Renal pelvis (tissue), 1 donor: ENCODE measurements at regions not wholly inside any gene's neighbourhood (a gene's known extent, or its start where the extent isn't known, plus 50 kb on each side); places are given as distances from the start of the nearest gene placed in this dataset.
A peak's percentile ranks its signal among the peaks of the same experiment; 100 is the strongest.

ENCODE experiments used
- DNase-seq: peaks from one replicate; pipeline ENCODE4 v3.0.0-alpha.2; 2013

DNA sequence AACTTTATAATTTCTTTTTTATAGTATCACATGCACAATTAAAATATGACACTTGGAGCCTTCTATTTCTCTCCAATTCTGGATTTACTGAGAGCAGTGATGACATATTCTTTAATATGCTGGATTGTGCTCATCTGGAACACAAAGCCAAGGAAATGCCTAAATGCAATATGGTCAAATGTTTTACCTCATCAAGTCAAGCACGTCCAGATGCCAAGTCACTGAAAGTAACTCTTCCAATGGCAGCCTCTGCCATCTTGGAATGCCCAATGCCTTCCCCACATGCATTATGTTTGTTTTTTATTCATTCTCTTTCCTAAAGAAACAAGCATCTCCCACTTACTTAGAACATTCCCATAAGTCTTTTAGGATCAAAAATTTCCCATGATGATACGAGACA lies 189.8 kb downstream of the TMX3 start:
- no peak for DNase-seq

DNA sequence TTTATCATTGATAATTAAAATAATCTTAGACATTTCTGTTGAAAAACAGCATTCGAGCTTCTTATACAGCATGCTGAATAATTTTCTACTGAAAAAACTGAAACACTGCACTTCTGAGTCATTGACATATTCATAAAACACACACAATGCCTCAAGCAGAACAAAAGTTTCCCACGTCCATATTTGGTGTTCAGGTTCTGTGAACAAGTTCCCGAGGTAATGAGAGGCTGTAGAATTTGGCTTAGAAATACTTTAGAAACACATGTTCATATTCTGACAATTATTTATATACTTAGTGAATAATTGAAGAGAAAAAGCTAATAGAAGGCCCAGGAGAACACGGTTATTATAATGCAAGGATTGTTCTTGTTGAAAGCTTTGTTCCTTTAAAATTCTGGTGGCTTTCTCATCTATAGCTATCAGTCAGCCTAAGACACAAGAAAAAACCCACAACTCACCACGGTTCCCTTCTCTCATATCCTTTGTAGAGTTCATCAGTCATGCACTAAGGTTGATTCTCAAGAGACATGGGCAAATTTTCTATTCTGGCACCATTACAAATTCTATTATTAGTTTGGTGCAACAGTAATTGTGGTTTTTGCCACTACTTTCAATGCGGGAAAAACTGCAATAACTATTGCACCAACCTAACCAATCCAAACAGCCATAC lies 194.4 kb downstream of the TMX3 start:
- no peak for DNase-seq

DNA sequence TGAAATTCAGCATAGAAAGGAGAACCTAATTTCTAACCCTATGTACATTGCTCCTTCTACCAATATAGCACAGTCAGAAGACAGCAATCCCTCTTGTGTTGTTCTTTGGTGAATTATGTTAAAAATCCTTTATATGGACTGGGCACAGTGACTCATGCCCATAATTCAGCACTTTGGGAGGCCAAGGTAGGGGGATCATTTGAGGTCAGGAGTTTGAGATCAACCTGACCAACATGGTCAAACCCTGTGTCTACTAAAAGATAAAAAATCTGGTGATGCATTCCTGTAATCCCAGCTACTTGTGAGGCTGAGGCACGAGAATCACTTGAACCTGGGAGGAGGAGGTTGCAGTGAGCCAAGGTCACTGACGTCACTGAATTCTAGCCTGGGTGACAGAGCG lies 195.6 kb downstream of the TMX3 start:
- no peak for DNase-seq

DNA sequence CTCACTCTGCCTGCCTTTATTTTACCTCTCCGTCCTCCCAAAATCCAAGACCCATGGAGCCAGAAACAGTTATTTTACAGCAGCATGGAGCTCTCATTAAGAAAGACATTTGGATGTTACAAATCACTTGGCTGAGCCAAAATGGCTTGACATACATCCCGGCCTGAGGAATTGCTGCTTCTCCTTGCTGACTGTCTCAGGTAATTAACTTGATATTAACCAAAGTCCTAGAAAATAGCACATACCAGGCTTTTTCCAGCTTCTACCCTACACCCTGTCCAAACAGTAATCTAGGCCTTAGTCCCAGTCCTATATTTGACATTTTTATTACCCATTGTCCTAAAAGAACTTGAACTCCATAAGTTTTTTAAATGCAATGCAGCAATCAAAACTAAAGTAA lies 205.0 kb downstream of the TMX3 start:
- no peak for DNase-seq

DNA sequence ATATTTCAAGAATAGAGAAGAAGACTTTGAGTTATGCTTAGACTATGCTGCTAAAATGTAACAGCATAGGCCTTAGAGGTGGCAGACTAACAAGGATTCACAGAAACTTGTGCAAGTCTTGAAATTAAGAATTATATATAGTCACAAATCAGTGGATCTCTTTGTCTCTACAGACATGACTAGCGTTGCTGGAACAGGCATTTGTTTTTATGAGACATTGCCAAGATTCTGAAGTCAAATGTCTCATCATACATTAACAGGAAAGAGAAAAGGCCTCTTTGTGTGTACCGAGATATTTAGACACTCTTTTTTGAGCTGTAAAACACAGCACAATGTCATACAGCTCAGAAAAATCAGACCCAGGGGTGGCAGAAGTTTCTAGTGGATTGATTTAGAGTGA lies 207.1 kb downstream of the TMX3 start:
- no peak for DNase-seq

DNA sequence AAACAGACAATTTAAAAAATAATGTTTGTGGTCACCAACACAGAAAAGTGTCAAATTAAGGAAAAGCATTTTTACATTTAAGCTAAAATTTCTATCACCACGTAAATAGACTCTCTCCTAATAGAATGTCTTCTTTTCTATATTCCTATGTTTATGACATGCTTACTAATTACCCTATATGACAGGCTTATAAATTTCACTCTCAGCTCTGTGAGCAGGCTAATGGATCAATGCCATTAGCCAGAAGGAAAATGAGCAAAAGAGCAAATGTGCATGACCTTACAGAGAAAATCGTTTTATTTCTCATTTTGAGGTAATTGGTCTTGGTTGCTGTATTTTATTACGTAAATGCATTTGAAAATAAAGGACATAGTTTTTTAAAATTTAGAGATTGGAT lies 209.7 kb downstream of the TMX3 start:
- no peak for DNase-seq

DNA sequence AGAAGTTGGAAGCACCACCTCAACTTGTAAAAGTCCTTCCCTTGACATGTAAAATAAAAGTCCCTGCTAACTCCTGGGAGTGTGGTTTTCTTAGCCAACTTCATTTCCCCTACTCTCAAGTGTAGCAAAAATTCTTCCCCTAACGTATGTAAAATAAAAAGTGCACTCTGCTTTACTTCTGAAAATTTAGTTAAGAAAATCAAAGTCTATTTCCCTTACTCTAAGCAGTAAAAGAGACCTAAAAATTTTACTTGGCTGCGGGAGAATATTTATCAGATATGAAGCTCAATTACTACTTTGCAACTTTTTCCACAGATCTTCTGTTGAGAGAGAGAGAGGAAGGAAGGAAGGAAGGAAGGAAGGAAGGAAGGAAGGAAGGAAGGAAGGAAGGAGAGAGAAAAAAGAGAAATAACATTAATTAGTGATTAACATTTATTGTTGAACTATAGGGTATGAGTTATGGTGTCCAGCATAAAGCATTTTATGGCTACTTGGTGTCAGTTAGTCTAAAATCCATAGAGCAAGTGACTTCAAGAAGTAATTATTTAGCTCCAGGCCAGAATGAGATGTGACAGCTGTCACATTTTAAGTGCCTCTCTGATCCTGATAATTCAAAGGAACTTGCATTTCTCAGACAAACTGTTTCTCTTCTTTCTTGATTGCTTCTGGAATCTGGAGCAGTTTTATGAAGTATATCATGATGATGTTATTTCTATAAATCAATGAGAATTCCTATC lies 210.3 kb downstream of the TMX3 start:
- DNase-seq, result no peak

DNA sequence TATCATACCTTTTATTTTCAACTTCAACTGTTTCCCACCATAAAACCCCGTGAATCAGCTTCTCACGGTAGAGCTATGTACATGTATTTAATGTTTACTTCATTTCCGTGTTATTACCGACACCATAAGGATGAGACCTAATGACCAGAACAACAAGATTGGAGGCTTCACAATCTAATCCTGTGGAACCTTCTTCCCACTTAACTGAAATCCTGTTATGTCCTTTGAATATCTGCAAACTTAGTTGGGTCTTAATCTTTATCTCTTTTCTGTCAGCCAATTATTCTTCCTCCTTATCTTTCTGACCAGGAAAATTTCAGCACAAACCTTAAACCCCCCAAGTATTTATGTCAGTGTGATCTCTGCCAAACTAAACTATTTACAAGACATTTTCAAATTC lies 214.4 kb downstream of the TMX3 start:
- no peak for DNase-seq

DNA sequence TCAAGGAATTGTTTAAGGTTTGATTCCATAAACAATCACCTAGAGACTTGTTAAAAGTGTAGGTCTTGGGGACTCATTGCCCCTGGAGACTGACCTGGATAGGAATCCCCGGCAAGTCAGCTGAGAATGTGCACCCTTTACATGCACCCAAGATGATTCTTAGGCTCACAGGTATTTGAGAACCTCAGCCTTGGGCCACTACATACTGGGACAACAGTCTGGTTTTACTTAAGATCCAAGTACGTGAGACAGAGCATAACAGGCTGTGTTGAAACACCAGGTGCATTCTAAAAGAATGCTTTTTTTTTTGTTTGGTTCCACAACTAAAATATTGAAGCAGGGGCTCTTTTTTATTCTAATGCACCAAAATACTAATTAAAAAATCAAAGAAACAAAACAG lies 215.8 kb downstream of the TMX3 start:
- DNase-seq, result no peak

DNA sequence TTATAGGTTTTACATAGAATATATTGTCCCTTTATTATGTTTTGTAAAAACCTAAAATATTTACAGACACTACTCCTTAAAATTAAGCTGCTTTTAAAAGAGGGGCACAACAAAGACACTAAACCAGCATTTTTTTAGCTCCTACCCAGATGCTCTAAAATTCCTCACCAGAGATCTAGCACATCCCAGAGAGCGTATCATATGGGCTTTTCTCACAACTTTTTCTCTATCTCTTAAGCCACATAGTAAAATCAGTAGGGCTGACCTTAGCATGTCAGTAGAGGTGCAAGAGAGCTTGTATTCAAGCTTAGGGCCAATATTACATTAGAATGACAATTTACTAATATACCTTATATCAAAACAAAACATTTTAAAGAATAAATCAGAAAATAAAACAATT lies 216.3 kb downstream of the TMX3 start:
- DNase-seq, result no peak

DNA sequence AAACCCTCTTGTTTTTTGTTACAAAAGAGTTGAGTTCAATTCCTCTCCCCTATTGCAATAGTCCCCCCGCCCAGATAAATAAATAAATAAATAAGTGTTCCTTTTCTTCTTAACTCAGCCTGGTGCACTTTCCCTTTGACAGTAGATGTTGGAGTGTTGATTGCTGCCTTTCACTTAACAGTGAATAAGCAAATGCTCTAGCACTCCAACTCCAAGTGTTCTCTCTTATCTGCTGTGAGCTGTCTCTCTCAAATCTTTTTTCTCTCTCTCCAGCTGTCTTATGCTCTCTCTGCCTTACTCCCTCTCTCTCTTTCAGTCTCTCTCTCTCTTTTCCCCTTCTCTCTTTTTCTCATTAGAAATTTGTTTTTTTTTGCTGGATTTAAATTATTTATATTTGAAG lies 216.7 kb downstream of the TMX3 start:
- DNase-seq, result no peak

DNA sequence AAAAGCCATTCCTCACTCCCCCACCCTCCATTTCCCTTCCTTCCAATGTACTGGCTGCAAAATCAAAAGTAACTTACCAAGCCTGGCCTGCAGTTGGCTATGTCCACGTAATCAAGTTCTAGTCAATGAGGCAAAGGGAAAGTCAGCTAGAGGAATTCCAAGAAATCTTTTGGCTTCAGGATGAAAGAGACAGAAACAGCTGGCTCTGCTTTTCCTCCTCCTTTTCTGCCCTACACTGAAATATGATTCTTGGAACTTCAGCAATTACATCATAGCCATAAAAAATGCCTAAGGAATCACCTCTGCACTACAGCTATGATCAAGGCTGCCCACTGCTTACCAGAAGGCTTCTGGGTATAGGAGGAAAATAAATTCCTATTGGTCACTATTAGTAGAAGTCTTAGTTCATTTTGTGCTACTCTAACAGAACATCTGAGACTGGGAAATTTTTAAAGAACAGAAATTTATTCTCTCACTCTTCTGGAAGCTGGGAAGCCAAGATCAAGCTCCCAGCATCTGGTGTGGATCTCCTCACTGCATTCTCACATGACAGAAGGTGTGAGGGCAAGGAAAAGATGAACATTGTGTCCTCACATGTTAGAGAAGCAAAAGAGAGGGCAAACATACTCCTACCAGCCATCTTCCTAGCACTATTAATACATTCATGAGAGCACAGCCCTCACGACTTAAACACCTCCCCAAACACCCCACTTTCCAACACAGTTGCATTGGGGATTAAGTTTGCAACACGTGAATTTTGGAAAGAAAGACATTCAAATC lies 219.9 kb downstream of the TMX3 start:
- peak; percentile 58 for DNase-seq

DNA sequence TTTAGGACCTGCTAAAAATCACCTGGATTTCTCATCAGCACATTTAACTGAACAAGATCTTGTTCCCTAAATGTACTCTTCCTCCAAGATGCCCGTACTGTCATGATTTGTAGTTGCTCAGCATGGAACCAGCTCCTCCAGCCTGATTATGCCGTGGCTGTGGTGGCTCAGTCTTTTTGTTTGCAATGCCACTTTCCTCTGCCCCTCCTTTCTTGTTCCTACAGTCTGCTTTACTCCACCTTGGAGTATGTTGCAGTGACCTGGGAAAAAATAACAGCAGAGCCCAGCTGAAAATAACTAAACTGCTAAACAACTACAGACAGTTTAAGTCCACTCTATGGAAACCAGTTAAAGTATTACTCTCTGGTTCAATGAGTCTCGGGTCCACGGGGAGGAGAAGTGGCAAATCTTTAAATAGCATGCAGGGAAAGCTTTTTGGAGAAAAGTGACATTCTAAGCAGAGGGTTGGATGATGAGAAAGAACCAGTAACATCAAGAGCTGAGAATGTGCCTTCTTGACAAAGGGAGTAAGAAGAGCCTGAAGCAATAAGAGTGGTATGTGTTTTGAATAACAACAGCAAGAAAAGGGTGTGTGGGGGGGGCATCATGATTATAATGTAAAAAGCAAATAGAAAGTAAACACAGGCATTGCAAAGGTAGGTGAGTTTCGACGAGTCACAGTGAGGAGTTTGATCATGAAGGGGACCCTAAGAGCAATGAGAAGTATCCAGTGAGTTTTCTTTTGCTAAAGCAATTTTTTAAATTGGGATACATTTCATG lies 225.7 kb downstream of the TMX3 start:
- DNase-seq, result no peak

DNA sequence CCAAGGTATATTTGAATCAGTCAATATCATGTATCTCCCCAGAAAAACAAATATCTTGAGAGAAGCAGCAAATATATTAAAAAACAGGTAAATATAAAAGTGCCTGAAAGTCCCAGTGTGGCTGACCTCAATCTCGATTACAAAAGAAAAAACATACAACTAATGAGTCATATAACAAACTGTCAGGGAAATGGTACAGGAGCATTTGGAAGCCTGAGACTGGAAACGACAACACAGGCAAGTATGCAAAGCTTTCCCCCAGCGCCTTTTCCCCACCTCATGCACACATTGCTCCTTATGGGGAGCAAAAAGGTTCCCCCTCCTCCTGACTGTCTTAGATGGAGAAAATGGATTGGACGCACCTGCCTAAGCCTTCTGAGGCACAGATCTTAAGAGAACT lies 230.7 kb downstream of the TMX3 start:
- no peak for DNase-seq

DNA sequence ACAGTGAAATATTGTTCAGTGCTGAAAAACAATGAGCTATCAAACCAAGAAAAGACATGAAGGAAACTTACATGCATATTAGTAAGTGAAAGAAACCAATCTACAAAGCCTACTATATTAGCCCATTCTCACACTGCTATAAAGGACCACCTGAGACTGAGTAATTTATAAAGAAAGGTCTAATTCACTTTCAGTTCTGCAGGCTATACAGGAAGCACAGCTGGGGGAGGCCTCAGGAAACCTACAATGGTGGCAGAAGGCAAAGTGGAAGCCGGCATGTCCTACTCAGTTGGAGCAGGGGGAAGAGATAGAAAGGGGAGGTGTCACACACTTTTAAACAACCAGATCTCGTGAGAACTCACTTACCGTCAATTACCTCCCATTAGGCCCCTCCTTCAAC lies 232.1 kb downstream of the TMX3 start:
- DNase-seq, result no peak

DNA sequence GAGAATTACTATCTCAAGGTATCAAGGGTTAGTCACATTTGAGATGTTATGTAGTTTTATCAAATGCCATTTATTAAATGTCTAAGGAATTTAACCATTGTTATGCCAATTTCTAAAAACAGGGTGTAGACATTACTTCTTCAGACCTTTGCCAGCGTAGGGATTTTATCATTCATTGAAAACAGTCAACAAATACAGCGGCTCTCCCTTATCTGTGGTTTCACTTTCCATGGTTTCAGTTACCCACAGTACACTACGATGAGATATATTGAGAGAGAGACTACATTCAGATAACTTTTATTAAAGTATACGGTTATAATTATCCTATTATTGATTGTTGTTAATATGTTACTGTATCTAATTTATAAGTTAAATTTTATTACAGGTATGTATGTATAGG lies 234.7 kb downstream of the TMX3 start:
- DNase-seq, result no peak

DNA sequence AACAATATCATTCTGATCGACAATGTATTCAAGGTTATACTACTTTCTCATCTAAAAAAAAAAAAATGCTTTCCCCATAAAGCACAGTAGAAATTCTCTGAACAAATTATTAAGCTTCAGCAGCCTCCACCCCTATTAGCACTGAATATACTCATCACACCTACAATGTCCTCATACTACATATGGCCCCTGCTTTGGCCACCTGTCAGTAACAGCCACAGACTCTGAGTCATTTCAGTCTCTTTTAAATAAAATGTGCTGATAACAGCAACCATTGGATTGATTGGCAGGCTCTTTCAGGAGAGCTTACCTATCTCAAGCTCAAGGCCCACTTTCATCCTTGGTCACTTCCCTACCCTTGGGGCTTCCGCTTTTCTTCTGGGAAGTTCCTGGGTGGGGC lies 236.7 kb downstream of the TMX3 start:
- DNase-seq, result no peak

DNA sequence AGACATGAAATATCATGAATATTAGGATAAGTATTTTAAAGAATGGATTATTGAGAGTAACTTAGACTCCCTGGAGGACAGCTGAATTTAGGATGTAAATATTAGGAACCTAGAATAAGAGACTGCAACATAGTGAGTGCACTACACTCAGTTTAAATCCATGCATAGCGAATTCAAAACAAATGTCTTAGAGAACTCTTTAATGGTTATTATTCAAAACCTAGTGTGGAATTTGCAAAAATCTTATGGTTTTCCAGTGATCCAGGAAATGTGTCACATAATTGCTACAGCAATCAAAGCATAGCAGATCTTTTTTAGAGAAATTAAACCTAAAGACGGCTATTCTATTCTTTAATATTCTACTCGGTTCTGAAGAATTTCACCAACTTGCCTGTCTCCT lies 239.0 kb downstream of the TMX3 start:
- DNase-seq, result no peak

DNA sequence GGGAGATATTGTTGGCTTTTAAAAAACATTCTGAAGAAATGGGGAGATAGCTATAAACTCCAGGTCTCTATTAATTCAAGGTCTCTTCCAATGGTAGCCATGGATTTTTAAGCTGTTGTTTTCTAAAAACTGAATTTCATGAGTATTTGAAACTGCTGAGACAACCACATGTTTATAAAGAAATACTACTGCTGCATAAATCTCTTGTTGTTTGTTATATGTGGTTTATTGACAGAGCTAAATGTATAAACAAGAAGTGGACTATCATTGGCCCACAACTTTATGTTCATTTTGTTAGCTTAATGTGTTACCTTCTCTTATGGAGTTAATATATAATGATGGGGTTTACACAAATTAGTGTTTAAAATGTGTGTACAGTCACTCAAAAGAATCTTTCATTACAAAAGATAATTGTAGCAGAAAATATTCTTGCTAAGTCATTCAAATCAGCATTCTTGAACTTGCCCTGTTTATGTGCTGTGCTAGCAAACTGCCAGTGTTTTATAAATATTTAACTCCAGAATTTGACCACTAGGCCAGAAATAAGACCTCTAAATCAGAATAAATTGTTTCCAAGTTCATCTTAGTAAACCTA lies 242.1 kb downstream of the TMX3 start:
- DNase-seq, result no peak

DNA sequence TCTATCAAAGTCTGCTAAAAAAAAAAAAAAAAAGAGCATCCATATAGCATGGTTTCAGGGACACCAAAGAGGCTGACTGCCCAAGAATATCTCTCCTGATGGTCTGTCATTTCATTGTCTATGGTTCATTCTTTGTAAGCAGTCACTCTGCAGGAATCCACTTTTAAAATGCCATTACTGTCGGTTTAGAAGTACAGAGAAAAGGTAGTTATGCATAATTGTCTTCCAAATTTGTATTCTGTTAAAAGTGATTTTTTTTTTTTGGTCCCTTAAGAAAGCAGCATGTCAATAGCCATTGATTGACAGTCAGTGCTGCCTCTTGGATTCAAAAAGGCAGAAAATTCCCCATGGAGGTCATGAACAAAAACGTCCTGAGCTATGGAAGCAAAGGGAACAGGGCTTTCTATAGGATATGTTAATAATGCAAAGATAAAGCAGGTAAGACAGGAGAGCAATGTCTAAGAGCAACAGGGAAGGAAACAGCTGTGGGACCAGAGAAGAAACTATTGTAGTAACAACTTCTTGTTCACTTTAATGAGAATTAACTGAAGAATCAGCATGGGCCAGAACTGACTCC lies 245.8 kb downstream of the TMX3 start:
- no peak for DNase-seq

DNA sequence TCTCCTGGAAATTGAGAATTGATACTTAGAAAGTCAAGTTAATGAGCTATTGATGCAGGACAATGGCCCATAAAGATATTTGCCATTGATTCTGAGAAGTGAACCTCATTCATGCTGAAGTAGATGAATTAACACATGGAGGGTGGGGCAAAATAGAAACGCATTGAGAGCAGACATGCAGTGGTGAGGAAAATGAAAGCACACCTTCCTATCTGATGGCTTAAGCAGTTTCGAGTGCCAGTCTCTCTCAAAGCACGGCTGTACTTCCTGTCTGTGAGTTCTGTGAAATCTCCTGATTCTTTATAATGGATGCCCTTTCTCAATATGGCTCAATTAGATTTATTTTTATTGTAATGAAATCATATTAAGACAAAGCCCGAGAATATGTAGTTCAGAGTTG lies 247.0 kb downstream of the TMX3 start:
- no peak for DNase-seq

DNA sequence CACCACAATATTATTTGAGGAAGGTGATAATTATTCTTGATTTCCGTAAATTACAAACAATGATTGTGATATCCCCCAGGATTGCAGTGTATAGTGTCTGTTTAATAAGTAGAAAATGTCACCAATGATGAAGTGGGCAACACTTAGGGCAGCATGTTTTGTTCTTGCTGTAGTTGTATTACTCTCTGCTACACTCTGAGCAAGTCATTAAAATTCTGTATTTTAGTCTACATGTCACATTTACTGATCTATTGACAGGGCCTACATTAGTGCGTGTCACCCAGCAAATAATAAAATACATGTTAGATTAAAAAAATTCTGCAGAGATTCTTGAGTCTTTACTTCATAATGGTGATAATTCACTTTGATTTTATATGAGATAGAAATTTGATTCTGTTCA lies 247.6 kb downstream of the TMX3 start:
- no peak for DNase-seq
